Testis (tissue), 2 donors: ENCODE measurements at regions not wholly inside any gene's neighbourhood (a gene's known extent, or its start where the extent isn't known, plus 50 kb on each side); places are given as distances from the start of the nearest gene placed in this dataset.

ENCODE experiments used
- POLR2A ChIP-seq: fragments of 450-650 bp; IDR thresholded peaks from one replicate; pipeline ENCODE4 v1.6.1; 2017; ENCODE audit warnings: antibody characterized with exemption, mild to moderate bottlenecking, moderate library complexity
- TF ChIP-seq, protein P1 (sequence below), 3 experiments: fragments of 450-650 bp in 2 of 3; fragments of 200-600 bp in 1 of 3; sonication (generic) in 1 of 3; IDR thresholded peaks; one replicate each; pipeline ENCODE4 v1.5.1; 2016 to 2019; ENCODE audit warnings: antibody characterized with exemption in 3 of 3, mild to moderate bottlenecking in 2 of 3, moderate library complexity in 1 of 3

GRCh38 chr2:47256416-47257087, 80.2 kb upstream of the CALM2 start:
- TF ChIP-seq, protein P1, sequence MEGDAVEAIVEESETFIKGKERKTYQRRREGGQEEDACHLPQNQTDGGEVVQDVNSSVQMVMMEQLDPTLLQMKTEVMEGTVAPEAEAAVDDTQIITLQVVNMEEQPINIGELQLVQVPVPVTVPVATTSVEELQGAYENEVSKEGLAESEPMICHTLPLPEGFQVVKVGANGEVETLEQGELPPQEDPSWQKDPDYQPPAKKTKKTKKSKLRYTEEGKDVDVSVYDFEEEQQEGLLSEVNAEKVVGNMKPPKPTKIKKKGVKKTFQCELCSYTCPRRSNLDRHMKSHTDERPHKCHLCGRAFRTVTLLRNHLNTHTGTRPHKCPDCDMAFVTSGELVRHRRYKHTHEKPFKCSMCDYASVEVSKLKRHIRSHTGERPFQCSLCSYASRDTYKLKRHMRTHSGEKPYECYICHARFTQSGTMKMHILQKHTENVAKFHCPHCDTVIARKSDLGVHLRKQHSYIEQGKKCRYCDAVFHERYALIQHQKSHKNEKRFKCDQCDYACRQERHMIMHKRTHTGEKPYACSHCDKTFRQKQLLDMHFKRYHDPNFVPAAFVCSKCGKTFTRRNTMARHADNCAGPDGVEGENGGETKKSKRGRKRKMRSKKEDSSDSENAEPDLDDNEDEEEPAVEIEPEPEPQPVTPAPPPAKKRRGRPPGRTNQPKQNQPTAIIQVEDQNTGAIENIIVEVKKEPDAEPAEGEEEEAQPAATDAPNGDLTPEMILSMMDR (IDR thresholded peaks at IDR 0.05), result no peak
- TF ChIP-seq POLR2A, result no peak
